Muscle layer of duodenum (tissue), 2 donors: ENCODE measurements at regions not wholly inside any gene's neighbourhood (a gene's known extent, or its start where the extent isn't known, plus 50 kb on each side); places are given as distances from the start of the nearest gene placed in this dataset.

Experiments
- H3K27ac ChIP-seq: one replicate; pipeline ENCODE4 v1.7.0; 2013; ENCODE audit warnings: mild to moderate bottlenecking, low read length
- H3K27me3 ChIP-seq: one replicate; pipeline ENCODE4 v1.7.0; 2013; ENCODE audit warnings: low read depth, mild to moderate bottlenecking, control low read depth, low read length
- H3K36me3 ChIP-seq, 2 donors: one replicate each; pipeline ENCODE4 v1.7.0; 2013; ENCODE audit warnings: low read length in 2 of 2, control low read depth in 1 of 2, mild to moderate bottlenecking in 1 of 2; ENCODE audit not compliant: insufficient read depth in 2 of 2, control insufficient read depth in 1 of 2
- H3K4me1 ChIP-seq, 2 donors: one replicate each; pipeline ENCODE4 v1.7.0; 2013; ENCODE audit warnings: low read length in 2 of 2, mild to moderate bottlenecking in 2 of 2, control low read depth in 1 of 2, moderate library complexity in 1 of 2; ENCODE audit not compliant: insufficient read depth in 2 of 2, control insufficient read depth in 1 of 2
- H3K4me3 ChIP-seq, 2 donors: one replicate each; pipeline ENCODE4 v1.7.0; 2013; ENCODE audit warnings: low read length in 2 of 2, low read depth in 1 of 2, mild to moderate bottlenecking in 1 of 2
- H3K9me3 ChIP-seq, 2 donors: one replicate each; pipeline ENCODE4 v1.7.0; 2013; ENCODE audit warnings: low read length in 2 of 2, control low read depth in 1 of 2, mild to moderate bottlenecking in 1 of 2; ENCODE audit not compliant: control insufficient read depth in 1 of 2
- donor health status: healthy.

DNA sequence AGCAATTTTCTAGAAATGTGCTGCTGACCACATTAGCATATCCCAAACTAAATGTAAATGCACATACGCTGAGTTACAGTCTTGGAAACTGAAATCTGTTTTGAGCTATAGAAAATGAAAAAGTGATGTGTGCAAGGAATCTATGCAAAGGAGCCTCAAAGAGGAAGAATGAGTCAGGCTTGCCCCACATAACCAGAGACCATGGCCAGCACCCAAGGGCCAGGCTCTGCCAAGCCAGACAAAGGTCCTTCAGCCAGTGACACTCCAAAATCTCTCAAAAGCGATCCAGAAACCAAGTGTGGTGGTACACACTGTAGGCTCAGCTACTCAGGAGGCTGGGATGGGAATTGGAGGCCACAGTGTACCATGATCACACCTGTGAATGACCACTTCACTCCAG, 195.2 kb downstream of the TOMM20 start:
- Histone ChIP-seq H3K27ac (no peak overlapping the region), H3K4me3 (no peak overlapping the region)

DNA sequence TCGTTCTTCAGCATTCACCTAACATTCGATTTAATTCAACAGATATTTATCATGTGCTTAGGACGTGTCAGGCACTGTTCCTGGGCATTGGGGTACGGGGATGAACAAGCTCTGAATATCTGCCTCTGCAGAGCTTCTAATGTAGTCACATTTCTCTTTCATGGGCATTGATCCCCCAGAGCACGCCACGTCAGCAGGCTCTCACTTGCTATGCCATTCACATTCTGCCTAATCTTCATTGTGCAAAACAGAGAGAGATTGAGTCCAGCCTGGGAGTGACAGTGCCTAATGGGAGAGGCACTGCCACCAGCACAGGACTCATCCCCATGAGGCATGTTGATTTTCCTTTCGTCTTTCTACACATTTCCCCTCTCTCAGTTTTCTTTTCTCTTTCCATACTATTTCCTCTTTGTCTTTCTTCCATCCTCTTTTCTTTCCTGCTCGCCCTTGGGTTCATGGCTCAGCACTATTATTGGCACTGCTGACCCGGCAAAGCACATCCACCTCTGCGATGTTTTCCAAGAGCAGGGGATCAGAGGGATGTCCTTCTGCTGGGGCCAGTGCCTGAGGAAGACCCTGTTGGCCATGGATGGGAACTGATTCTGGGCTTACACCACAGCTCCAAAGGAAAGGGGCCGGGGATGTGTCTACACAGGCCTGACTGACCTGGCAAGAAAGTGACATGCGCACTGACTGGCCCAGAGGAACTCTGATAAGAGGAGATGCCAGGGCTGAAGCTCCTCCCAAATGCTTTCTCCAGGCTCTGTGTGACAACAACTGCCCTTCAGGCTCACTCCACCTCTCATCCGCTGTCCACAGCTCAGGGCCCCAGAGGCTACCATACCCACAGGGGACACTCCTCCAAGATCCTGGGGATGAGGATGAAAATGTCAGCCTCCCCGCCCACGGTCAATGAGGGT, 195.9 kb downstream of the TOMM20 start:
- H3K27me3 ChIP-seq: no peaks in the 10 kb centered on the region
- H3K9me3 ChIP-seq: no peaks in the 10 kb centered on the region
- H3K27ac ChIP-seq: no peak overlapping the region
- no peaks in the 10 kb centered on the region for H3K36me3 ChIP-seq
- no peak overlapping the region for H3K4me3 ChIP-seq
- peaks cover 0 to 10% of the 10 kb centered on the region in 2 donors for H3K4me1 ChIP-seq

More for the DNA sequence above, 195.2 kb downstream of the TOMM20 start:
- Histone ChIP-seq H3K4me1 (peaks cover 0 to 10% of the 10 kb centered on the region in 2 donors), H3K9me3 (no peaks in the 10 kb centered on the region), H3K36me3 (no peaks in the 10 kb centered on the region), H3K27me3 (no peaks in the 10 kb centered on the region)

DNA sequence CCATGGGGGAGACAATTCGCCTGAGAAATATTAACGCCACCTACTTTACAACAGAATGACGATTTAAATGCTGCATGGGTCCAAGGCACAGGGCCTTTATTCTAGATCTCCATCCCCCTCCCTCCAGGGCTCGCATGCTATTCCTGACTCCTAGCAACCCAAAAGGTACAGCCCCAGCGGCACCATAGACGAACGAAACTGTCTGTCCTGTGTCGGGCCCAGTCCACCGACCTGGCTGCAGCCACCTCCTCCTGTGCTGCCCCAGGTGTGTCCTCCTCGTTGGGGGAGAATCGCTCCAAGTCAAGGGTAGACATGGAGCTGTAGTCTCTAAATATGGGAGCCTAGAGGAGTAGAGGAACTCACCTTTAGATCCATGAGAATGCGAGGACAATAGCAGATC, 196.5 kb downstream of the TOMM20 start:
- H3K27ac ChIP-seq: no peak overlapping the region
- H3K36me3 ChIP-seq: no peaks in the 10 kb centered on the region
- H3K4me3 ChIP-seq: no peak overlapping the region
- H3K9me3 ChIP-seq: no peaks in the 10 kb centered on the region
- no peaks in the 10 kb centered on the region for H3K27me3 ChIP-seq
- H3K4me1 ChIP-seq: peaks cover 3 to 10% of the 10 kb centered on the region in 2 donors

DNA sequence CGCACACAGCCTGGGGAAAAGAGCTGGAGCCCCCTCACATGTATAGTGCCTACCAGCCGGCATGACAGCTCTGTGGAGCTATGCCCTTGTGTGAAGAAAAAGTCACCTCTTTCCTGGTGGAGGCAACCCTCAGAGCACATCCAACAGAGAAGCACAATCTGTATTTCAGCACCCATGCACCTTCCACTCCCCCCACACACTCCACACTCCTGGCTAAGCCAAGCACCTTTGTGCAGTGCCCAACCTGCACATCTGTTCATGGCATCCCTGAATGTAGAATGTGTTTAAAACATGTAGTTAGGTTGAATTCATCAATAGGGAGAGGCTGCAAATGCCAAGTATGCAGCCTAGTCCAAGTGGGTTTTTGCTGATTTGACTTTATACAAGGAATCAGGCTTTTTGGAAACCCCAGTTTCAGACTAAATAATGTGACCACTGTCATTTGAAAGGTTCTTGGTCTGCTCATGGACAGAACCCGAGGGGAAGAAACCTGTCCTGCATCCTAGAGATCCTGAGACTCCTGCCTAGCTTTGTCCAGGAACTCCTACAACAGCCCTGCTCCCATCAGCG, 197.1 kb downstream of the TOMM20 start:
- Histone ChIP-seq H3K4me1 (peaks cover 9 to 14% of the 10 kb centered on the region in 2 donors), H3K36me3 (no peaks in the 10 kb centered on the region), H3K4me3 (no peak overlapping the region), H3K9me3 (no peaks in the 10 kb centered on the region), H3K27ac (no peak overlapping the region), H3K27me3 (no peaks in the 10 kb centered on the region)

DNA sequence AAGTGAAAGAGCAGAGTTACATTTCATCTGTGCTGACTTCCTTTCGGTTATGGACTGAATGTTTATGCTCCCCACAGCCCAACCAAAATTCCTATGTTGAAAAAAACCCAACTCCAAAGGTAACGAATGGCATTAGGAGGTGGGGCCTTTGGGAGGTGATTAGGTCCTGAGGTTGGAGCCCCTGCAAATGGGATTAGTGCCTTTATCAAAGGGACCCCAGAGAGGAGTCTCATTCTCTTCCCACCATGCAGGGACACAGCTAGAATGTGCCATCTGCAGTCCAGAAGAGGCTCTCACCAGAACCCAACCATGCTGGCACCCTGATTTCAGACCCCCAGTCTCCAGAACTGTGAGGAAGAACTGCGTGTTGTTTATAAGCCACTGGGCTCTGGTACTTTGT, 199.3 kb downstream of the TOMM20 start:
- Histone ChIP-seq H3K9me3 (no peaks in the 10 kb centered on the region), H3K36me3 (no peaks in the 10 kb centered on the region), H3K27ac (no peak overlapping the region), H3K4me1 (peaks cover 20 to 21% of the 10 kb centered on the region in 2 donors), H3K27me3 (no peaks in the 10 kb centered on the region), H3K4me3 (no peak overlapping the region)

DNA sequence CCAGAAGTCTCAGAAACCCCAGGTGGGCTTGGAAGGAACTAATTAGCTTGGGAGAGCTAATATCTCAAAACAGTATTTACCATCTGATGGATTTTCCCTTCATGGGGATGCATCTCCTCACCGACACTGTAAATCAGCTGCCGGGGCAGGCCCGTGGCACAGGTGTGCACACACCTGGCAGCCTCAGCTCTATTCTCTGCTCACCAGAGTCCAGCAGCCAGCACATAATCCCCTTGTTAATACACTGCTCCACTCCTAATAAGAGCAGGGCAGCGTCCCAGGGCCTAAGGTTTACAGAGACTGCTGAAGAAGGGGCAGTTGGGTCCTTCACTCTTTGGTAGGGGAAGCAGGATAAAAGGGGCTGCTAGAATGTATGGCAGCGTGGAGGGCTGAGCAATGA, 200.0 kb downstream of the TOMM20 start:
- Histone ChIP-seq H3K9me3 (no peaks in the 10 kb centered on the region), H3K4me1 (peaks cover 20 to 21% of the 10 kb centered on the region in 2 donors), H3K27ac (no peak overlapping the region), H3K36me3 (no peaks in the 10 kb centered on the region), H3K4me3 (no peak overlapping the region), H3K27me3 (no peaks in the 10 kb centered on the region)

DNA sequence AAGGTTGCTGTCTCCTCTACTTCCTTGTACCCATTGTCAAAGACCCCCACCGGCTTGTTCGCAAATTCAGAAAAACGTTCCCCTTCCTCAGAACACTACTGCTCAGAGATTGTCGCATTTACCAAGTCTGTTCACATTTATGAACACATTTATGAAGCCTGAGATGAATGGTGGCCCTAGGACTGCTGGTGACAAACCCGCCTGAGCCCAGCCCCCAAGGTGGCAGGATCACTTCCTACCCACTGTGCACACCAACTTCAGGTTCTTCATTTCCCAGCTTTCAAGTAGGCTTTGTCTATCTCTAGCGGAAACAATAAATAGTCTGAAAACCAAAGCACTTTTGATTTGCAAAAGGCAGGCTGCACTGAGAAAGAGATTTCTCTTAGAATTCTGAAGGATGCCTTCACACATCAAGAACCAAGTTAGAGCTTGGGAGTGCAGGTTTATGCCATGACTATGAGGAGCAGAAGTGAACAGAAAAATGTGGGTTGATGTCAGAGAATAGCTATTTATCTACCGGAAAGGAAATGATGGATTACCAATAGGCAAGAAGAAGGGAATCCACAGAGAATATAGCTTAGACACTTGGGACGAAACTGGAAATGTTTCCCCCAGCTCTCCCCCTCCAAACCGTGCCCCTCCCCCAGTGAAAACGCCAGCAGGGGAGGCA, 200.5 kb downstream of the TOMM20 start:
- Histone ChIP-seq H3K27ac (no peak overlapping the region), H3K36me3 (no peaks in the 10 kb centered on the region), H3K9me3 (no peaks in the 10 kb centered on the region), H3K4me1 (peaks cover 14 to 21% of the 10 kb centered on the region in 2 donors), H3K27me3 (no peaks in the 10 kb centered on the region), H3K4me3 (no peak overlapping the region)

DNA sequence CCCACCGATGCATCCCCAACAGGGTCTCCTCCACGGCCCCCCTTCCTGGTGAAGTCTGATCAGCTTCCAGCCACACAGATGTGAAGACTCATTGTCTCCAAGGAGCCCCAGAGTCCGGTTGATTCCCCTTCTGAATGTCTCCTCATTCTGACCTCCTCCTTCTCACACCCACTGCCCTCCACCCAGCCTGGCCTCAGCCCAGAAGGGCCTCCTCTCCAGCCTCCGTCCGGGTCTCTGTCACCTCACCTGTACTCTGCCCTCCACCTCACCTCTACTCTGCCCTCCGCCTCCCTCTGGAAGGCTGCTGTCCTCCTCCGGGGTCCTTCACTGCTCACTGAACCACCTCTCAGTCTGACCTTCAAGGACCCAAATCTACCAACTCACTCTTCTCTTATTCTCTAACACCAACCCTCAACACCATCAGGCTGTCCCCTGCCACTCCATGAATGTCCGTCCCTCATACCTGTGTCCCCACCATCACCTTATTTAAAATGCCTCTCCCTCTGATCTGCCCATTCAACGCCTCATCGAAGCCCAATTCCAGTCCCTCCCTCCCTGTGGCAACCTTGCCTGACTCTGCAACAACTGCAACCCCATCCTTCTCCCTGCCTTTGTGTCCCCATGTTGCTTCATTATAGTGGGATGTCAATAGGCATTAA, 201.2 kb downstream of the TOMM20 start:
- Histone ChIP-seq H3K27ac (peak overlapping the region; percentile 64), H3K4me3 (peak overlapping the region; percentile 18 to 27)

DNA sequence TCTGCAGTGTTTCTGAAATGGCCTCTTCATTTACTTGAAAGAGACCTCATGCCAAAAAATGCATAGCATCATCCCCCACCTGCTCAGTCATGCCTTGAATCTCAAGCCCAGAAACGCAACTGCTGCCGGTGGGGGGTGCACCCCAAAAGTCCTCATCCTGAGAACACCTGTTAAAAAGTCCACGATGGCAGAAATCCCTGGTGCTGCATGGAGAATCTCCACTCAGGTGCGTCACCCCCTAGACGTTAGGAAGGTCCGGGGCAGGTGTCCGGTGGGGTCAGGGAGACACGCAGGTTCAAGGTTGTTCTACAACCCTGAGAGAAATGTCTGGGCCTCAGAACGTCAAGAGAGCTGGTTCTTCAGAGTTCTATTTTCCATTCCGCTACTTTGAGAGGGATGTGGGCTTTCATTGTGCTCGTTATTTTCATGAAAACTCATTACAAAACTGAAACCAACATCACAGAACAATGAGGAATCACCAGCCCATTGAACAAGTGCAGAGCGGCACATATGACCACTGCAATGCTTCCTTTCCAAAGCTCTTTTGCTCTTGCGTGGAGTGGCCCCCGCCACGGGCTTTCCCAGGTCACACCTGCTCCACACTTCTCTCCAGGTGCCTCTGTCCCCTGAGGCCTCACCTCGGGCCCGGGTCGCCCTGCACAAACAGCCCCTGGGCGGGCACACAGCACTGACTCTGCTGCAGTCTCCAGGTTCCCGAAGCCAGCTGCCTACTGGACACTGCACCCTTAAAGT, 201.9 kb downstream of the TOMM20 start:
- Histone ChIP-seq H3K27me3 (no peaks in the 10 kb centered on the region), H3K9me3 (no peaks in the 10 kb centered on the region), H3K4me1 (peaks cover 10 to 21% of the 10 kb centered on the region in 2 donors), H3K4me3 (peak overlapping the region; percentile 18 to 27), H3K27ac (peak overlapping the region; percentile 64), H3K36me3 (no peaks in the 10 kb centered on the region)

More for the DNA sequence above, 201.2 kb downstream of the TOMM20 start:
- Histone ChIP-seq H3K27me3 (no peaks in the 10 kb centered on the region), H3K4me1 (peaks cover 10 to 21% of the 10 kb centered on the region in 2 donors), H3K36me3 (no peaks in the 10 kb centered on the region), H3K9me3 (no peaks in the 10 kb centered on the region)

DNA sequence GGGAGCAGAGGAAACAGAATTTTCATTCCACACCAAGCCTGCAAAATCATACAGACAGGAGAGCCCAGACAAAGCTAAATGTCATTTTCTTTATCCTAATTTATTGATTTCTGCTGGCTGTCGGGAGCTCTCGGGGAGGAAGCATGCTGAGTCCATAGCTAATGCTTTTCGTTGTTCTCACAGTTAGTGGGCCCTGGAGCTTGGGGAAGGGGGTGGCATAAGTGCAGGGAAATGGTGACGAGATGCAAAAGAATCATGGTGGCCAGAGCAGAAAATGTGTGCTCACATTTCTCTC, 202.4 kb downstream of the TOMM20 start:
- Histone ChIP-seq H3K4me3 (no peak overlapping the region), H3K27me3 (no peaks in the 10 kb centered on the region), H3K36me3 (no peaks in the 10 kb centered on the region), H3K27ac (peak overlapping the region; percentile 64), H3K9me3 (no peaks in the 10 kb centered on the region), H3K4me1 (peaks cover 10 to 21% of the 10 kb centered on the region in 2 donors)
